HG03460 (cell line): ENCODE measurements at regions not wholly inside any gene's neighbourhood (a gene's known extent, or its start where the extent isn't known, plus 50 kb on each side); places are given as distances from the start of the nearest gene placed in this dataset.

Source experiments
- ATAC-seq: cut with Tn5 transposase; IDR thresholded peaks from one replicate; pipeline ENCODE4 v1.9.1; 2021; ENCODE audit not compliant: unreplicated experiment

DNA sequence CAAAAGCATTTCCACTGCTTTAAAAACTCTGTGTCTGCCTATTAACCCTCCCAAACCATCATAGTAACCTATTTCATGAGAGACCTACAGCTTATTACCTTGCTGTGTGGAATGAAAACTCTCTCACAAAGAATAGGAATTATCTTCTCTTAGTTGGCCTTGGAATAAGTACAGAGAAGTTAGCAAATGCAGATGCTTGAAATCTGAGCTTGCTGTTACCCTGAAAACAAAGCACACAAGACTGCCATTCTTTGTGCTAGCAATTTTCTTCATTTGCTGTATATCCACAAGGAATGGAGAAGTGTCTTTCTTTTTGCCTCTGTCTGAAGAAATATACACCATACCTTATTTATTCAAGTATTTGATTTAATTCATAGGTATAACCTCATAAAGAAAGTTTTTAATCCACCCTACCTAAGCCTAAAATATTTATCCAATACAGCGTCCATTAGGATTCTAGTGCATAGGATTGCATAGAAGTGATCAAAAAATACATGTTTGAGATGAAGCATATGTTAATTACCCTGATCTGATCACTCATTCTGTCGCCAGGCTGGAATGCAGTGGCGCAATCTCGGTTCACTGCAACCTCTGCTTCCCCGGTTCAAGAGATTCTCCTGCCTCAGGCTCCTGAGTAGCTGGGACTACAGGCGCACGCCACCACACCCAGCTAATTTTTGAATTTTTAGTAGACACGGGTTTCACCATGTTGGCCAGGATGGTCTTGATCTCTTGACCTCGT lies 451.1 kb downstream of the LTN1 start:
- ATAC-seq, result no peak

DNA sequence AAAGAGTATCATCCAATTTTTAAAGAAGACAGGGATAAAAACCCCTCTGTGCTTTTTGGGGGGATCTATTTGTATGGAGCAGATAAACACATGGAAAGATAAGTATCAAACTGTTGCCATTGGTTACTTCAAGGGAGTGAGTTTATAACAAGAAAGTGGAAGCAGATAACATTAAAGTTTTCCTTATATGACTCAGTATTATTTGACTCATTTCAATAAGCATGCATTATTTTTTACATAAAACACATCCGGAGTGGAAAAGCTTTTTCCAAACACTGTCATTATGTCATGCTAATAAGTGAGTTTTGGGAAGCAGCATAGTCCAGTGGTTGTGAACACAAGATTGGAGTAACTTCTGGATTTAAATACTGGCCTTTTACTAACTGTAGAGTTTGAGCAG lies 452.2 kb downstream of the LTN1 start:
- ATAC-seq, result no peak

DNA sequence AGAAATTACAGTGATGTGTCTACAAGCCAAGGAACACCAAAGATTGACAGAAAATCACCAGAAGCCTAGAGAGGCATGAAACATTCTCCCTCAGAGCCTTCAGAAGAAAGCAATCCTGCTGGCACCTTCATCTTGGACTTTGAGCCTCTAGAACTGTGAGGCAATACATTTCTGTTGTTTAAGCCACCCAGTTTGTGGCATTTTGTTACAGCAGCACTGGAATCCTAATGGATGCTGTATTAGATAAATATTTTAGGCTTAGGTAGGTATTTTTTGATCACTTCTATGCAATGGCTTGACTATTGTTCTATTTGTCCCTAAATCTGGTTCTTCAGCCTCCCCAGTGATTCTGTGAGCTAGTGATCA lies 453.1 kb downstream of the LTN1 start:
- ATAC-seq, result no peak

DNA sequence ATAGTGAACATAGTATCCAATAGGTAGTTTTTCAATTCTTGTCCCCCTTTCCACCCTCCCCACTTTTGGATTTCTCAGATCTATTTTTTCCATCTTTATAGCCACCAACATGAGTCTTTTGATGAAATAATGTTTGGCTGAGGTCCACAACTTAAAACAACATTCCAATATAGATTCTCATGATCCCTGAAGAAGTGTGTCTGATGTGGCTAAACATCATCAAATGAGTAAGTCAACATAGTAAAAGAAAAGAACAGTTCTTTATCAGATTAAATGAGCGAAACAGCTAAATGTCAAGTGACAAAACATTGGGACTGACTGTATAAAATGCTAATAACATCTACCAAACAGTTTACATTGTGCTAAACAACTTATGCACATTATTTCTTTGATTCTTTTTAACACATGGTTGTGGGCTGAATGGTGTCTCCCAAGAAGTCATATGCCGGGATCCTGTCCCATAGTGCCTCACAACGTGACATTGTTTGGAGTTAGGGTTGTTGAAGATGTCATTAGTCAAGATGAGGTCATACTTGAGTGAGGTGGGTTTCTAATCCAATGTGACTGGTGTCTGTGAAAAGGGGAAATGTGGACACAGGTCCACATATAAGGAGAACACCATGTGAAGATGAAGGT lies 453.6 kb downstream of the LTN1 start:
- no peak for ATAC-seq

DNA sequence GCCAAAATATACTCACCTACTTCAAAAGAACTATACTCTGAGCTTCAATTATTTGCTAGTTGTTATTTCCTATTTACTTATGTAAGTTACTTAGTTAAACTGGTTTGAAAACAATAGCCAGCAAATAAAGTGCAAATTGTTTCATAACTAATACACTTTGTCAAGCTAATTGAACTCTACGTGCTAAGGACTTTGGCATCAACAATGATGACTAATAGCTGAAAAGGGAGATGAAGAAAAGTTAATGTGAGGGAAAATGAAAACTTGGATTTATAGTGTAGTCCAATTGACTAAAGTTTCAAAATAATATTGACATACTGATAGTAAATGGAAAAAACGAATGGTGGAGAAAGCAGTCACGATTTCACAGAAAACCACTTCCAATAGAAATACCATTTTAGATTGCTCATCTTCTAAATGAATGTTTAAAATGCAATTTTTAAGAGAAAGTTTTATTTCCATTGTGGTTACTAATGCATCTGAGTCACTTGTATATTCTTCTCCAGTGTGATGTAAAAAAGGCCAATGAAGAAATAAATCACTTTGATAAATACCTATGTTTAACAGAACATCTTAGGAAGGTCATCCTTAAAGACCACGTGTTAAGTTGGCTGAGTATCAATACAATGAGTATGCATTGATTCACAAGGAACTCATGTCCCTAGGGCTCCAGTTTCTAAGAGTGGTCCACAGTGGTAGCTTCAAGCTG lies 455.2 kb downstream of the LTN1 start:
- ATAC-seq, result no peak

DNA sequence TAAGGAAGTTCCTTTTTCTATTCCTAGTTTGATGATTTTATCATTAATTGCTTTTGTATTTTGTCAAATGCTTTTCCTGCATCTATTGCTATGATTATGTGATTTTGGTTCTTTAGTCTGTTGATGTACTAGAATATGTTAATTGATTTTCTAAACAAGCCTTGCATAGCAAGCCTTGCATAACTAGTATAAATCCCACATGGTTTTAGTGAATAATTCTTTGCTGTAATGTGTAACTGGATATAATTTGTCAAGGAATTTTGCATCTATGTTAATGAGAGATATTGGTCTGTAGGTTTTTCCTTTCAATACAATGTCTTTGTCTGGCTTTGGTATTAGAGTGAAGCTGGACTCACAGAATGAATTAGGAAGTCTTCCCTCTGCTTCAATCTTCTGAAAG lies 460.2 kb downstream of the LTN1 start:
- ATAC-seq, result no peak

DNA sequence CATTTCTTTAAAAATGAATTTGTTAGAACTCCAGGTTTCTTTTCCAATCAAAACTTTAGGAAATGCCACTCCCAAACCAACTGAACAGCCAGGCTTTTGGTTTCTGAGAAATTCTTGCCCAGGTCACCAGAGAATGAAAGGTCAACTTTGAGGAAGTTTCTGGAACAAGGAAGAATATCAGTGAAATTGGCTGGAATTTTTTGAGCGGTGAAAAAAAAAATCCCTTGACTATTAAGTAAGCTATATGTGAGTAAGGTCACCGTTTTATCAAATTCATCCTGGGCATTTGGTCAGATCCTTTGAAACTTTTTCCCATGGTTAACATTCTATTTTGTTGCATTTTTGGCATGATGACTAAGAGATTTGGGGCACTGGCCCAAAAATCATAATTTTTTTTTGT lies 469.3 kb downstream of the LTN1 start:
- no peak for ATAC-seq

DNA sequence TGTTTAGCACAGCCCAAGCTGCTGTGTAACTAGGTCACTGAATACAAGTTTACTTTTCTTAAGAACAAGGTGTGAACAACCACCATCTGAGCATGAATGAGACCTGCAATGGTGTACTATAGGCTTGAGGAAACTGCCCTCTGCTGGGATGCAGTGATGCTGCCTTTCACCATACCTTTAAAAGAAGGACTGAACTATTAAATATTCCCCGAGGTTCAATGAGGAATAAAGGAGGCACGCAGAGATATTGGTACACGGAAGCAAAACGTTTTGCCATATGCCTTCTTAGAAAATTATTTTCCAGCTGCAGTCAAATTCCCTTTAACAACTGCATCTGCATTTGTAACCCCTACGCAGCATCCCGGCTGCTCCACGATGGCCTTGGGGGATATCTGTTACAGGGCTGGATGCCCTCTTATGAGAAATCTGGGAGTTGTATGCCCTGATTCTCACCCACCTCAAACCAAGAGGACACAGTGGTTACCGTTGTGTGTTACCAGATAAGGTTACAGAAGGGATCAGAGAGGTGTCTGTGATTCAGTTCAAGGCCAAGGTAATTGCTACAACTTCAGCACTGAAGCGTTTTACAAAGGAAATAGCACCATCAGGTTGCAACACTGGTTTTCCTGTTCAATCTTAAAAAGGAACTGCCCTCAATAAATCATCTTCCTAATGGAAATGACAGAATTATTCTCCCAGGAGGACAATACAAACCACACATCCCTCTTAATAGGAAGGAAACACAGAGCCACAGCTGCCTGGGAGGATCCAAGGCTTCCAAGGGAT lies 470.5 kb downstream of the LTN1 start:
- ATAC-seq, result no peak

DNA sequence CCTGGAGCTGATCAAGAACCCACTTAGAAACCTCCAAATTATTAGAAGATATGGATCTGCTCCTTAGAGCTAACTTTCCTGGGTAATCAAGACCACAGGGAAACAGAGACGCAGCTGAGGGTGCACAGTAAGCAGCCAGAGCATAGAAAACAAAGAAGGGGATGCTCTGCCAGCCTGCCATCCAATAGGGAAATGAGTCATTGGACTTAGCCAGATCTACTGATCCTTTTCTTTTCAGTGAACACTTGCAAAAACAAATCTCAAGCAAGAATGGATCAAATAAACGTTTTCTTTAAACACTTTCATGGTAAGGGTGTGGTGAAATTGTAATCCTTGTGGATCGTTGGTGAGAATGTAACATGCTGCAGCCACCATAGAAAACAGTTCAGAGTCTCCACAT lies 474.0 kb downstream of the LTN1 start:
- no peak for ATAC-seq

DNA sequence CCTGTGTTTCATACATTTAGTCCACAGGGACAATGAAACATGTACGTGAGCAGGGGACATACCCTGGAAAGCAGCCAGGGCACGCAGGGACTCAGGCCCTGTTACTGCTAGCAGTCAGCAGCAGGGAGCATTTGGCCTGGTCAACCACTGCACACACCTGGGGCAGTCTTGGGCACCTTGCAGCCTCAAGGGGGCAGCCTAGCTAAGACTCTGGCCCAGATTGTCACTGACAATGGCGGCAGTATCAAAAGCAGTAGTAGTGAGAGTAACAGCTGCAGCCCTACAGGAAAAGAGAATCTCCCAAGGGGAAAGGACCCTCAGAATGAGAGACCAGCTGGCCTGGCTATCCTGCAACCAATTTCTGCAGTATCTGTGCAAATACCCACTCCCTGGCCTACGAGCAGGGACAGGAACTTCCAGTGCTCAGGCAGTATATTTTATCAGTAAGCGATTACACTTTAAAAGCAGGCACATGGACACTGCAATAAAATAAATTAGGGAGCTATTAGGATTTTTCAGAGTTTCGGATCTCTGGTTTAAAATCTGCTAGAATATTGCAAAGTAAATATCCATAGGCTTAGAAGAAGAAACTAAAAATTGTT lies 475.6 kb downstream of the LTN1 start:
- ATAC-seq, result peak; percentile 97

DNA sequence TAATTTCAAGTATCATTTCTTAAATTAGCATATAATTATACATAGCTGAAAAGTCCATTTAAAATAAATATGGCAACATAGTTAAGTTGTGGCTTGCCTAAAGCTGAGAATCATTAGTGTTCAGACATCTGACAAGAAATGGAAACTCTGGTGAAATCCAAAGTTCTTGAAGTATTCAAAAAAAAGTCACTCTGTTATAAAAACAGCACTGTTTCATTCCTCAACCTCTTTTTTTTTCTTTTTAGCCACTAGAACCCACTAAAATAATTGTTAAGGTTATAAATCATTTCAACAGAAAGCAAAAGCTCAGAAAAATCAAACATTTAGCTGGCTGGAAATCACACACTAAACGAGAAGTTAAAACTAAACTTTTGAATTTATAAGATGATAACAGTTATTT lies 476.7 kb downstream of the LTN1 start:
- ATAC-seq, result no peak

DNA sequence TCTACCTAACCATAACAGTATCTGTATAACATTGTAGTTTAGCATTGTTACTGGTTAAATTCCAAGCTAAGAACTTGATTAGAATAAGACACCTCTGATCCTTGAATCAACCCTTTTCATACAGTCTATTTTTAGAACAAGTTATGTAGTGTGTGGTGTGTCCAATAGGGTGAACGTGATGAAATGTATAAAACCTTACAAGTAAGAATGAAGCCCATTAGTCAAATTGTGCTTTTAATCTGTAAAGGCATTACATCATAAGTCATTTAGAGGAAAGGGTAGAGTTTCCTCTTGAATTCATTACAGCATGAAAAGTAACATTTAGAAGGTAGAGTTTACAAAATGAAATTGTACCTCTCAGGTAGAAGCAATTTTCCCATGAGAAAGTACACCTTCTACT lies 479.2 kb downstream of the LTN1 start:
- no peak for ATAC-seq

DNA sequence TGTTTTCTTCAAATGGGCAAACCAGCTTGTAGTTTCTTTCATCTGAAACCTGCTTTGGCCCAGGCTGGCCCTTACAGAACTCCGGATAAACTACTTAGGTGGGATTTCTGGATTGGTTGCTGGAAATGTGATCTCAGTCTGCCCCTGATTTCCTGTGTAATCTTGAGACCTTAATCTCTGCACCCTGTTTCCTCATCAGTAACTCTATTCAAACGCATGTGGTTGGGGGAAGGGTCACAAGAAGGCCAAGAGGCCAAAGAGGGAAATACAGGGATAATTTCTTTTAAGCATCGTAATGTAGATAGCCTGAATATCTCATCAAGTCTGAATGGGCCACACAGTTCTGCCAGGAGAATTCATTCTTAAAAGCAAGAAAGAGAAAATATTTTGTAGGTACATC lies 483.6 kb downstream of the LTN1 start:
- ATAC-seq, result no peak

DNA sequence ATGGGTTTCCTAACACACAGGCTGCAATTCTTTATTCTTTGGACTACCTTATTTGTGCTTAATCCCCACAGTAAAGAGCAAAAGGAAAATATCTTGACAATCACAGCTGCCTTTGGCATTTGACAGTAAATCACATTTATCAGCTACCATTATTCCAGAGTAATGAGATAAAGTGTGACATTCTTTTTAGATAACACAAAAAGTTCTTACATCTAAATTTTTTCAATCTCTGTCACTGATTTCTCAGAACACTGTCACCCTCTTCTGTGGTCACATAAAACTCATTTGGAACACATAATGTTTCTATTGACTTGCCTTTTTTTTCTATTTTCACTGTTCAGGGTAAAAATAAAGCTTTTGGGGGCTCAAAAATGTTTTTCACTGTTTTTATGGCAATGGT lies 484.6 kb downstream of the LTN1 start:
- ATAC-seq, result no peak

DNA sequence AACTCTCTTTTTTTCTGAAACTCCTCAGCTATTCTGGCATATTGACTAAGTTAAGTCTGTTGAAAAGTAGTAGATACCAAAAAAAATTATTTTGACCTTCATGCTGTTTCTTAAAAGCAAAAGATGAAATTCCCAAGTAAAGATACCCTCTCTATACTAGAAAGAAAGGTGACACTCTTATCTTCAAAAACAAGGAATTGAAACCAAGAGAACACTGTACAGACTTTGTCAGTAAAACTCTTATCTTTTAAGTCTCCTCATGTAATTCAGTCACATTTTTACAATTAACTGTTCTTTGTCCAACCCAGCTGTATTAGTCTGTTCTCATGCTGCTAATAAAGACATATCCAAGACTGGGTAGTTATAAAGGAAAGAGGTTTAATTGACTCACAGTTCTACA lies 496.2 kb downstream of the LTN1 start:
- no peak for ATAC-seq

DNA sequence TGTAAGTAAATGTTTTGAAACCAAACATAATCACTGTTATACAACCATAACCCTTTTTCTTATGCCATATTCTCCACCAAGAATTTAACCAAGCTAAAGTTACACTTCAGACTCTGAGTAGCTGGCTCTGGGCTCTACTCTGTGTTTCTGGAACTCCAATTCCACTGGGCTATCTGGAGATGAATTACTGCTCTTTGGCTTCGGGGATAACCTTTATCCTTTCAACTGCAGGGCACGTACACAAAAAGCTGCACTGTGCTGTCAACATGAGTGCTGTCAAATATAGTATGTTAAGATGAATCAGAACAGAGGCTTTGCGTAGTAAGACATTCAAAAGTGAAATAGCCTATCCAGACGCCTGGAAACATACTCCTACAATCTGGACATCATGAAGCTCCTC lies 500.6 kb downstream of the LTN1 start:
- no peak for ATAC-seq

DNA sequence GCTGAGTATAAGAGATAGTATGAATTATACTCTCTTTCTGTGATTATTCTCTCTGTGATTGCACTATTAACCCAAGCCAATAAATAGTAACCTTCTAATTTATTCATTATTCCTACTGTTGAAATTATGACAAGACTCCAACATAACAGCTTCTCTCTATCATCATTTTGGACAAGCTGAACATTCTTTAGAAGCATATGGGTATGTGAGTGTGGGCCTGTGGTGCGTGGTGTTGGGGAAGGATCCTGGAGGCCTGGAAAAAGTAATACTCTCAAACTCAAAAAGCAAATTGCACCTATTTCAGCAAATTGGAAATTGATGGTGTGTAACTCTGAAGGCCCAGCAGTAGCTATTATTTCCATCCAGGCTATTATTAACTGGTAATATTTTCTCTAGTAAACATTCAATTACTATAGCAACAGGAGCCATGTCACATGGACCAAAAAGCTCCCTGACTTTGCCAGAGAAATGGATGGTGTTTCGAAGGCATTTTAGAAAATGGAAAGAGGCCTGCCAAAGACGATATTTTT lies 502.8 kb downstream of the LTN1 start:
- ATAC-seq, result no peak

DNA sequence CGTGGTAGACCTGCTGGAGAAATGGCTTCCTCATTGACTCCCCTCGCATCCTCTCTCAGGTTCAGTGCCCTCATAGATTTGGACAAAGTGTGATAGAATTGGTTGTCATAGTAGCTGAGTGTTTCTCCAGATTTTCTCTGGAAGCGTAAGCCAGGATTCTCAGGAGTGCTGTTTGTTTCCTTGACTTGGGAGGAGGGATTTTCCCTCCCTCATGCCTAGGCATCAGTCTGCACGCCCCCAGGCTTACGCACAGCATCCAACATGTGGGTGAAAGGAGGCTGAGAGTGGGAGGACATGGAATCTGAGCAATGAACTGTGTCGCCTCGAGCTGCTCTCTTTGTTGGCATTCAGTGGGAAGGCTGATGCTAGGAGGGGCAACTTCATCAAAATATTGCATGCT lies 503.5 kb downstream of the LTN1 start:
- ATAC-seq, result no peak

DNA sequence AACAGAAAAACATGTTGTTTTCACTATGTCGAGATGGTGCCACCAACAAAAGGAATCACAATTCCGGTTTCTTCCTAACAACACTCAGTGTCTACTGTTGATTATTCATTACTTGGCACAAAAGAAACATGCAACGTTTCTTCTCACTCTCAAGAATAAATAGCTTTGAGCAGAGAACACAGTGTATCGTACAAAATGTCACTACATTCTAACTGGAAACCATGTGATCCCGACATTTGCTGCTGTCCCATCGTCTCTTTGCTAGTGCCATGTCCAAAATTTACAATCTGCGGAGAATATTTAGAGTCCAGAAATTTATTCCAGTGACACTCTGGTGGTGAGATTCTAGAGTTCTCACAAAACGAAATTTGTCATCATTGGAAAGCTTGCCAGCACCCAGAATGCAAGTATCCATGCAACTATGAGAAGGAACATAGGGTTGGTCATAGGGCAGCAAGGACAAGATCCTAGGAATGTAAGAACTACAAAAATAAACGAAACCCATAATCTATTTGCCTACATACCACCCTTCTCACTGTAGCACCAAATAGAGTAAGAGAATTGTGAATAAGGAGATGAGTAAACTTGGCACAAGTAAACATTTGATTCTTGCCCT lies 505.1 kb downstream of the LTN1 start:
- ATAC-seq, result no peak

DNA sequence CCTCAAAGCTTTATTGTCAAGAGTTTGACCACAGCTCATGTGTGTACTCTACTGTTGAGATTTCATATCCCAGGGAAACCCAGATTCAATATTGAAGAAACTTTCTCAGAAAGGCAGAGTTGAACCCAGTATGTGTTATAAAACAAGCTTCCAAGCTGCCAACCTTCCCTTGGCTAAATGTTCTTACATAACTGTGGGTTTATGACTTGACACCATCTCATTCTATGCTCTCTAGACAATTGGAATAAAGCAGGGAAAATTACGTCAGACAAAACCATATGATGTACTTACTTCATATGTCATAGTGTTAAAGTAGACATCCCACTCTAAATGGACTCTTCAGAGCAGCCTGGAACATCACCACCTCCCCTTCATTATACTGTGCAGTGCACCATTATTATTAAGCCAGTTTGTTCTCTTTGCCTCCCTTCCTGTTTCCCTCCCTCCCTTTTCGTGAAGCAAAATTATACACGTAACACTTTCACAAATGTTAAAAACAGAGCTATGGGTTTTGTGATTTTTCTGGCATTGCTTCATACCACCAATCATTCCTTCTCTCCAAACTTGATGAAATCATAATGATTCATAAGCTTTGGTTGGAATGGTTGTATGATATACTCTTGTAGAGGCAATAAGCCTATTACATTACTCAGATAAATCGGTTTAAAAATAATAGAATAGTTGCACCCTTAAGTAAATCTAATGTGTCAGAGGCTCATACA lies 507.2 kb downstream of the LTN1 start:
- no peak for ATAC-seq
